IPS-20b (cell line): ENCODE measurements at regions not wholly inside any gene's neighbourhood (a gene's known extent, or its start where the extent isn't known, plus 50 kb on each side); places are given as distances from the start of the nearest gene placed in this dataset.

Experiments used
- H3K27ac ChIP-seq: one replicate; pipeline ENCODE4 v1.5.1; 2013; ENCODE audit warnings: low read length
- H3K27me3 ChIP-seq: 2 replicates; pipeline ENCODE4 v1.6.1; 2013; ENCODE audit warnings: mild to moderate bottlenecking, low read length, inconsistent platforms; ENCODE audit not compliant: insufficient read depth
- H3K36me3 ChIP-seq: 2 replicates; pipeline ENCODE4 v1.6.1; 2013; ENCODE audit warnings: low read depth, mild to moderate bottlenecking, inconsistent platforms, low read length, moderate library complexity; ENCODE audit not compliant: insufficient read depth
- H3K4me1 ChIP-seq: 2 replicates; pipeline ENCODE4 v1.6.1; 2013; ENCODE audit warnings: mild to moderate bottlenecking, control low read depth, inconsistent platforms, low read length, moderate library complexity; ENCODE audit not compliant: insufficient read depth
- H3K4me3 ChIP-seq: 2 replicates; pipeline ENCODE4 v1.5.1; 2013; ENCODE audit warnings: mild to moderate bottlenecking, low read length, inconsistent platforms
- H3K9ac ChIP-seq: 2 replicates; pipeline ENCODE4 v1.6.1; 2013; ENCODE audit warnings: low read depth, mild to moderate bottlenecking, inconsistent platforms, low read length, moderate library complexity
- H3K9me3 ChIP-seq: 2 replicates; pipeline ENCODE4 v1.6.1; 2013; ENCODE audit warnings: mild to moderate bottlenecking, low read depth, low read length, inconsistent platforms; ENCODE audit not compliant: insufficient read depth

- no peak overlapping the region for H3K27ac ChIP-seq
- no peaks in the 10 kb centered on the region for H3K36me3 ChIP-seq
- no peak overlapping the region for H3K9ac ChIP-seq
- peaks cover 8% of the 10 kb centered on the region; the same call in 1 of the 2 replicates for H3K9me3 ChIP-seq
- no peaks in the 10 kb centered on the region for H3K27me3 ChIP-seq
- H3K4me3 ChIP-seq = no peak overlapping the region
- no peaks in the 10 kb centered on the region for H3K4me1 ChIP-seq
These were observed 110.4 kb upstream of the EDNRA start for GRCh38 chr4:147370473-147370872.

- Histone ChIP-seq H3K9me3 (peaks cover 8% of the 10 kb centered on the region; the same call in 1 of the 2 replicates), H3K4me3 (no peak overlapping the region), H3K9ac (no peak overlapping the region), H3K27ac (no peak overlapping the region), H3K4me1 (no peaks in the 10 kb centered on the region), H3K27me3 (no peaks in the 10 kb centered on the region), H3K36me3 (no peaks in the 10 kb centered on the region)
These were observed 110.0 kb upstream of the EDNRA start for GRCh38 chr4:147370881-147371280.

GRCh38 chr4:147371661-147372060 lies 109.2 kb upstream of the EDNRA start:
- H3K9me3 ChIP-seq = peaks cover 8% of the 10 kb centered on the region; the same call in 1 of the 2 replicates
- no peak overlapping the region for H3K27ac ChIP-seq
- no peak overlapping the region for H3K9ac ChIP-seq
- H3K36me3 ChIP-seq = no peaks in the 10 kb centered on the region
- no peaks in the 10 kb centered on the region for H3K4me1 ChIP-seq
- no peak overlapping the region for H3K4me3 ChIP-seq
- no peaks in the 10 kb centered on the region for H3K27me3 ChIP-seq

GRCh38 chr4:147378780-147379179 lies 102.1 kb upstream of the EDNRA start:
- H3K9ac ChIP-seq = no peak overlapping the region
- H3K27me3 ChIP-seq = no peaks in the 10 kb centered on the region
- no peak overlapping the region for H3K27ac ChIP-seq
- no peaks in the 10 kb centered on the region for H3K36me3 ChIP-seq
- H3K4me3 ChIP-seq = no peak overlapping the region
- H3K4me1 ChIP-seq = peaks cover 8% of the 10 kb centered on the region; the same call in 1 of the 2 replicates
- peaks cover 4% of the 10 kb centered on the region; the same call in 1 of the 2 replicates for H3K9me3 ChIP-seq

- Histone ChIP-seq H3K27me3 (no peaks in the 10 kb centered on the region), H3K4me1 (peaks cover 8% of the 10 kb centered on the region; the same call in 1 of the 2 replicates), H3K9ac (no peak overlapping the region), H3K36me3 (no peaks in the 10 kb centered on the region), H3K4me3 (no peak overlapping the region), H3K9me3 (no peaks in the 10 kb centered on the region), H3K27ac (no peak overlapping the region)
These were observed 99.1 kb upstream of the EDNRA start for GRCh38 chr4:147381749-147382148.

- Histone ChIP-seq H3K9ac (no peak overlapping the region), H3K4me3 (no peak overlapping the region), H3K9me3 (no peaks in the 10 kb centered on the region), H3K27ac (no peak overlapping the region), H3K36me3 (no peaks in the 10 kb centered on the region), H3K27me3 (no peaks in the 10 kb centered on the region), H3K4me1 (no peaks in the 10 kb centered on the region)
These were observed 92.9 kb upstream of the EDNRA start for GRCh38 chr4:147388018-147388417.

GRCh38 chr4:147396105-147396504 lies 84.8 kb upstream of the EDNRA start:
- Histone ChIP-seq H3K9me3 (no peaks in the 10 kb centered on the region), H3K9ac (no peak overlapping the region), H3K36me3 (no peaks in the 10 kb centered on the region), H3K27me3 (no peaks in the 10 kb centered on the region), H3K4me1 (no peaks in the 10 kb centered on the region), H3K27ac (no peak overlapping the region), H3K4me3 (no peak overlapping the region)

- Histone ChIP-seq H3K36me3 (no peaks in the 10 kb centered on the region), H3K9ac (no peak overlapping the region), H3K4me1 (no peaks in the 10 kb centered on the region), H3K4me3 (no peak overlapping the region), H3K9me3 (no peaks in the 10 kb centered on the region), H3K27me3 (no peaks in the 10 kb centered on the region), H3K27ac (no peak overlapping the region)
These were observed 82.3 kb upstream of the EDNRA start for GRCh38 chr4:147398556-147398955.

- H3K4me1 ChIP-seq = no peaks in the 10 kb centered on the region
- no peak overlapping the region for H3K4me3 ChIP-seq
- no peaks in the 10 kb centered on the region for H3K36me3 ChIP-seq
- no peak overlapping the region for H3K9ac ChIP-seq
- H3K9me3 ChIP-seq = no peaks in the 10 kb centered on the region
- H3K27me3 ChIP-seq = no peaks in the 10 kb centered on the region
- H3K27ac ChIP-seq = no peak overlapping the region
These were observed 80.2 kb upstream of the EDNRA start for GRCh38 chr4:147400721-147401120.

GRCh38 chr4:147401221-147401620 lies 79.7 kb upstream of the EDNRA start:
- Histone ChIP-seq H3K36me3 (no peaks in the 10 kb centered on the region), H3K9ac (no peak overlapping the region), H3K4me1 (no peaks in the 10 kb centered on the region), H3K27me3 (no peaks in the 10 kb centered on the region), H3K9me3 (no peaks in the 10 kb centered on the region), H3K27ac (no peak overlapping the region), H3K4me3 (no peak overlapping the region)

- H3K4me3 ChIP-seq = no peak overlapping the region
- no peaks in the 10 kb centered on the region for H3K4me1 ChIP-seq
- no peak overlapping the region for H3K9ac ChIP-seq
- H3K36me3 ChIP-seq = no peaks in the 10 kb centered on the region
- H3K9me3 ChIP-seq = no peaks in the 10 kb centered on the region
- H3K27me3 ChIP-seq = no peaks in the 10 kb centered on the region
- H3K27ac ChIP-seq = no peak overlapping the region
These were observed 73.4 kb upstream of the EDNRA start for GRCh38 chr4:147407261-147408045.

- Histone ChIP-seq H3K4me3 (no peak overlapping the region), H3K9ac (no peak overlapping the region), H3K36me3 (no peaks in the 10 kb centered on the region), H3K9me3 (no peaks in the 10 kb centered on the region), H3K27me3 (no peaks in the 10 kb centered on the region), H3K27ac (no peak overlapping the region), H3K4me1 (no peaks in the 10 kb centered on the region)
These were observed 72.7 kb upstream of the EDNRA start for GRCh38 chr4:147408189-147408588.
